IMR-90 (cell line): ENCODE measurements at regions not wholly inside any gene's neighbourhood (a gene's known extent, or its start where the extent isn't known, plus 50 kb on each side); places are given as distances from the start of the nearest gene placed in this dataset.
"Not testable (repeated sequence)": the region's sequence is repeated elsewhere in the genome, so short reads cannot be mapped to it uniquely, and the experiment has no call there.

Experiments used
- BHLHE40 ChIP-seq: fragments of 150-350 bp; IDR thresholded peaks from 2 replicates; pipeline ENCODE4 v1.6.1; 2016; ENCODE audit warnings: mild to moderate bottlenecking, low read depth, low read length
- CEBPB ChIP-seq: IDR thresholded peaks from 2 replicates; pipeline ENCODE4 v1.6.1; 2012; ENCODE audit warnings: low read depth, low read length, improper control_type of control experiment
- CTCF ChIP-seq: conservative IDR thresholded peaks from 2 replicates; pipeline ENCODE4 v1.5.1; 2012; ENCODE audit warnings: mild to moderate bottlenecking, low read depth, low read length, improper control_type of control experiment
- ELK1 ChIP-seq: fragments of 150-350 bp; IDR thresholded peaks from 2 replicates; pipeline ENCODE4 v1.6.1; 2016; ENCODE audit warnings: low read depth, mild to moderate bottlenecking, low read length, moderate library complexity, borderline replicate concordance
- FOS ChIP-seq: fragments of 150-350 bp; IDR thresholded peaks from 2 replicates; pipeline ENCODE4 v1.6.1; 2016; ENCODE audit warnings: low read depth, low read length
- MAFK ChIP-seq: IDR thresholded peaks from 2 replicates; pipeline ENCODE4 v1.6.1; 2012; ENCODE audit warnings: low read depth, low read length, improper control_type of control experiment
- MXI1 ChIP-seq: IDR thresholded peaks from 2 replicates; pipeline ENCODE4 v1.6.1; 2012; ENCODE audit warnings: low read depth, mild to moderate bottlenecking, low read length, moderate library complexity, borderline replicate concordance
- NFE2L2 ChIP-seq: fragments of 150-350 bp; IDR thresholded peaks from 2 replicates; pipeline ENCODE4 v1.6.1; 2016; ENCODE audit warnings: low read depth, mild to moderate bottlenecking, low read length
- POLR2A ChIP-seq: IDR thresholded peaks from 2 replicates; pipeline ENCODE4 v1.6.1; 2012; ENCODE audit warnings: mild to moderate bottlenecking, low read depth, low read length
- RAD21 ChIP-seq: IDR thresholded peaks from 2 replicates; pipeline ENCODE4 v1.6.1; 2012; ENCODE audit warnings: low read length, improper control_type of control experiment
- RCOR1 ChIP-seq: IDR thresholded peaks from 2 replicates; pipeline ENCODE4 v1.6.1; 2012; ENCODE audit warnings: mild to moderate bottlenecking, low read length, improper control_type of control experiment; ENCODE audit not compliant: insufficient replicate concordance
- RFX5 ChIP-seq: IDR thresholded peaks from 2 replicates; pipeline ENCODE4 v1.8.0; 2012; ENCODE audit warnings: low read depth, mild to moderate bottlenecking, low read length, moderate library complexity
- SMC3 ChIP-seq: fragments of 150-350 bp; IDR thresholded peaks from 2 replicates; pipeline ENCODE4 v1.6.1; 2016; ENCODE audit warnings: low read depth, mild to moderate bottlenecking, antibody characterized with exemption, low read length, moderate library complexity
- USF2 ChIP-seq: fragments of 150-350 bp; IDR thresholded peaks from 2 replicates; pipeline ENCODE4 v1.6.1; 2017; ENCODE audit warnings: mild to moderate bottlenecking, antibody characterized with exemption, low read length, low read depth

- not testable (repeated sequence) for TF ChIP-seq CTCF, RCOR1, BHLHE40, RAD21, POLR2A, MAFK, CEBPB, RFX5, NFE2L2, FOS, ELK1, USF2, SMC3, MXI1
Observed at GRCh38 chr18:8935346-8935745, 167.2 kb upstream of the NDUFV2 start.
